ENCODE measurements at regions not wholly inside any gene's neighbourhood (a gene's known extent, or its start where the extent isn't known, plus 50 kb on each side); places are given as distances from the start of the nearest gene placed in this dataset.

GRCh38 chr5:110085826-110086225 lies 396.1 kb downstream of the MAN2A1 start:
- no peak for DNase-seq

- peak; percentile 49 to 56 for DNase-seq
These were observed 397.1 kb downstream of the MAN2A1 start for GRCh38 chr5:110086658-110087388.

- DNase-seq, result no peak
These were observed 398.1 kb downstream of the MAN2A1 start for GRCh38 chr5:110087829-110088228.

- DNase-seq, result no peak
These were observed 399.1 kb downstream of the MAN2A1 start for GRCh38 chr5:110088676-110089436.

GRCh38 chr5:110092955-110093785 lies 403.4 kb downstream of the MAN2A1 start:
- no peak for DNase-seq

- DNase-seq, result no peak
These were observed 404.4 kb downstream of the MAN2A1 start for GRCh38 chr5:110094109-110094508.

- DNase-seq, result no peak
These were observed 404.8 kb downstream of the MAN2A1 start for GRCh38 chr5:110094548-110094947.

GRCh38 chr5:110096419-110096818 lies 406.7 kb downstream of the MAN2A1 start:
- DNase-seq, result no peak

GRCh38 chr5:110099572-110099971 lies 409.8 kb downstream of the MAN2A1 start:
- no peak for DNase-seq

GRCh38 chr5:110103081-110103480 lies 413.4 kb downstream of the MAN2A1 start:
- no peak for DNase-seq

GRCh38 chr5:110104060-110104725 lies 414.5 kb downstream of the MAN2A1 start:
- DNase-seq, result no peak

GRCh38 chr5:110104726-110105669 lies 415.3 kb downstream of the MAN2A1 start:
- DNase-seq, result no peak

- DNase-seq, result no peak
These were observed 416.0 kb downstream of the MAN2A1 start for GRCh38 chr5:110105692-110106091.

- DNase-seq, result no peak
These were observed 417.0 kb downstream of the MAN2A1 start for GRCh38 chr5:110106750-110107149.

GRCh38 chr5:110108520-110108919 lies 418.8 kb downstream of the MAN2A1 start:
- DNase-seq, result no peak

GRCh38 chr5:110109667-110110066 lies 419.9 kb downstream of the MAN2A1 start:
- DNase-seq, result no peak

- DNase-seq, result no peak
These were observed 422.6 kb downstream of the MAN2A1 start for GRCh38 chr5:110112348-110112747.

GRCh38 chr5:110115503-110115902 lies 425.8 kb downstream of the MAN2A1 start:
- DNase-seq, result no peak

GRCh38 chr5:110116539-110116938 lies 426.8 kb downstream of the MAN2A1 start:
- no peak for DNase-seq

- no peak for DNase-seq
These were observed 445.5 kb downstream of the MAN2A1 start for GRCh38 chr5:110134963-110135935.
